Fibroblast of the aortic adventitia (primary cell): ENCODE measurements at regions not wholly inside any gene's neighbourhood (a gene's known extent, or its start where the extent isn't known, plus 50 kb on each side); places are given as distances from the start of the nearest gene placed in this dataset.

Experiments used
- DNase-seq: peaks from one replicate; pipeline ENCODE4 v3.0.0-alpha.2; 2010; ENCODE audit warnings: low read depth
- H3K4me3 ChIP-seq: 2 replicates; pipeline ENCODE4 v1.5.1; 2011; ENCODE audit warnings: low read depth, mild to moderate bottlenecking, control low read depth, low read length, moderate library complexity
- CTCF ChIP-seq: IDR thresholded peaks from 2 replicates; pipeline ENCODE4 v1.5.1; 2011; ENCODE audit warnings: mild to moderate bottlenecking, low read length, control low read depth, inconsistent platforms; ENCODE audit not compliant: insufficient read depth

- DNase-seq, result peak; percentile 99
Observed at GRCh38 chr17:77322514-77323412, 182.0 kb downstream of the SEC14L1 start.

GRCh38 chr17:77323413-77324171 is 182.8 kb downstream of the SEC14L1 start:
- TF ChIP-seq CTCF, result no peak
- peak overlapping the region; percentile 39 for H3K4me3 ChIP-seq
- peak; percentile 48 for DNase-seq

More at GRCh38 chr17:77322514-77323412, 182.0 kb downstream of the SEC14L1 start:
- no peak for TF ChIP-seq CTCF
- peak overlapping the region; percentile 60 for H3K4me3 ChIP-seq

- no peak for DNase-seq
- no peak overlapping the region for H3K4me3 ChIP-seq
- TF ChIP-seq CTCF, result no peak
Observed at GRCh38 chr17:77324227-77324626, 183.5 kb downstream of the SEC14L1 start.

GRCh38 chr17:77325577-77326075 is 184.9 kb downstream of the SEC14L1 start:
- peak; percentile 59 for DNase-seq
- peak overlapping the region; percentile 25 for H3K4me3 ChIP-seq
- TF ChIP-seq CTCF, result no peak

- no peak overlapping the region for H3K4me3 ChIP-seq
- DNase-seq, result no peak
- TF ChIP-seq CTCF, result no peak
Observed at GRCh38 chr17:77326076-77326591, 185.4 kb downstream of the SEC14L1 start.

- TF ChIP-seq CTCF, result no peak
- no peak overlapping the region for H3K4me3 ChIP-seq
- no peak for DNase-seq
Observed at GRCh38 chr17:77326636-77327035, 185.9 kb downstream of the SEC14L1 start.
